Activated CD8-positive, alpha-beta T cell treated with anti-CD3 and anti-CD28 coated beads for 36 hours (primary cell): ENCODE measurements at regions not wholly inside any gene's neighbourhood (a gene's known extent, or its start where the extent isn't known, plus 50 kb on each side); places are given as distances from the start of the nearest gene placed in this dataset.

Experiments used
- ATAC-seq: fragments of 200-7000 bp; cut with Tn5 transposase; one replicate; pipeline ENCODE4 v1.10.0; 2021; ENCODE audit warnings: mild to moderate bottlenecking, moderate library complexity
- CTCF ChIA-PET: fragments of 350-600 bp; sonication (Branson Sonifier 250); formaldehyde crosslinking; loops from one replicate; lab custom pipeline; 2021; ENCODE audit warnings: antibody characterized with exemption; lab: Charles Lee
- POLR2A ChIA-PET: fragments of 350-600 bp; sonication (Branson Sonifier 250); formaldehyde crosslinking; loops from one replicate; lab custom pipeline; 2021; ENCODE audit warnings: antibody characterized with exemption; lab: Charles Lee
- DNase-seq: peaks from one replicate; pipeline ENCODE4 v3.0.0-alpha.2; 2020
- H3K27ac Mint-ChIP-seq: one replicate; pipeline ENCODE4 v1.8.0; 2021; ENCODE audit warnings: mild to moderate bottlenecking, mixed read lengths
- H3K27me3 Mint-ChIP-seq: one replicate; pipeline ENCODE4 v1.8.0; 2021; ENCODE audit warnings: mixed read lengths
- H3K36me3 Mint-ChIP-seq: one replicate; pipeline ENCODE4 v1.8.0; 2021; ENCODE audit warnings: low read depth, mixed read lengths
- H3K4me1 Mint-ChIP-seq: one replicate; pipeline ENCODE4 v1.8.0; 2021; ENCODE audit warnings: low read depth, mixed read lengths
- H3K4me3 Mint-ChIP-seq: one replicate; pipeline ENCODE4 v1.8.0; 2021; ENCODE audit warnings: mild to moderate bottlenecking, moderate library complexity, mixed read lengths
- H3K9me3 Mint-ChIP-seq: one replicate; pipeline ENCODE4 v1.8.0; 2021; ENCODE audit warnings: mixed read lengths
- CTCF ChIP-seq: fragments of 200-600 bp; IDR thresholded peaks from one replicate; pipeline ENCODE4 v1.8.0; 2022; ENCODE audit warnings: antibody characterized with exemption, mild to moderate bottlenecking
- intact Hi-C: fragments of 100-400 bp; cut with micrococcal nuclease; formaldehyde crosslinking; loops from one replicate; pipeline ENCODE4 v1.10.0; 2022

DNA sequence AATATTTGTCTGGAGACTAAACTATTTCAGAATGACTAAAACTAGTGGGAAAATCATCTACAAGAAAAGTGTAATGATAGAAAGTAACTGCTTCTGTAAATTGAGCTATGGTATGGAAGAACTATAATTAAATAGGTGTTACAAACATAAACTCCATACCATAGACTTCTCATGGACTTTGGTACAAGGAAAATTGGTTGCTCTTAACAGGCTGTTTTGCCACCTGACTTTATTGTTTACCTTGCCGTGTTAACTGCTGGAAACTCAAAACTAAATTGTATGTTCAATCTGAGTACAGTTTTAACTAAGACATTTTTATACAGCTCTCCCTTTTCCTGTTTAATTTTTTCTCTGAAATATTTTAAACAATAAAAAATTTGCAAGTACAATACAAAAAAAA lies 261.8 kb upstream of the POU3F2 start:
- DNase-seq (no peak), ATAC-seq (no peak)
- intact Hi-C loops: no loop called here
- no peak for TF ChIP-seq CTCF
- H3K4me1 Mint-ChIP-seq: no peaks in the 10 kb centered on the region
- H3K4me3 Mint-ChIP-seq: no peak overlapping the region
- CTCF ChIA-PET: no interaction called here
- no peak overlapping the region for H3K27ac Mint-ChIP-seq
- H3K36me3 Mint-ChIP-seq: no peaks in the 10 kb centered on the region
- H3K9me3 Mint-ChIP-seq: no peaks in the 10 kb centered on the region
- H3K27me3 Mint-ChIP-seq: peaks cover 2% of the 10 kb centered on the region
- POLR2A ChIA-PET: no interaction called here

GRCh38 chr6:98574984-98575383 lies 259.4 kb upstream of the POU3F2 start:
- DNase-seq (no peak), ATAC-seq (no peak)
- H3K27me3 Mint-ChIP-seq: peaks cover 2% of the 10 kb centered on the region
- H3K4me1 Mint-ChIP-seq: no peaks in the 10 kb centered on the region
- intact Hi-C loops: no loop called here
- no peaks in the 10 kb centered on the region for H3K9me3 Mint-ChIP-seq
- CTCF ChIA-PET: no interaction called here
- no peaks in the 10 kb centered on the region for H3K36me3 Mint-ChIP-seq
- H3K27ac Mint-ChIP-seq: no peak overlapping the region
- POLR2A ChIA-PET: no interaction called here
- TF ChIP-seq CTCF: no peak
- no peak overlapping the region for H3K4me3 Mint-ChIP-seq

GRCh38 chr6:98576791-98577190 lies 257.6 kb upstream of the POU3F2 start:
- Mint-ChIP-seq H3K9me3 (no peaks in the 10 kb centered on the region), H3K27me3 (peaks cover 3% of the 10 kb centered on the region), H3K4me3 (no peak overlapping the region), H3K4me1 (no peaks in the 10 kb centered on the region), H3K27ac (no peak overlapping the region), H3K36me3 (no peaks in the 10 kb centered on the region)
- ChIA-PET CTCF (no interaction called here), POLR2A (no interaction called here)
- intact Hi-C loops: no loop called here
- ATAC-seq (no peak), DNase-seq (no peak)
- TF ChIP-seq CTCF: no peak

DNA sequence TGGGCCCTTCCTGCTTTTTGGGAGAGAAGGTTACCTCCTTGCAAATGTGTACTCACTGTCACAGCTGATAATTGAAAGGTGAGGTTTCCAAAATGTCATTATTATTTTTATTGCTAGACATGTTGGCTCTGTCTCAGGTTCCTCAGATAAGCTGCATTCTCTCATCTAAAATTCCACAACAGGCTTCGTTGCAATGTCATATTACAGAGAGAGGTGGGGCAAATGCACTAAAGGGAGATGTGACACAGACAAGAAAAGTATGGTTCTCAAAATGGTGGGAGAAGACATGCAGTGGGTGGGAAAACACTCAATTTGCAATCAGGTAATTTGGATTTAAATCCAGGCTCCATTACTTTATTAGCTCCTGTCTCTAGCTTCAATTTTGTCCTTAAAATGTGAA lies 256.4 kb upstream of the POU3F2 start:
- no peaks in the 10 kb centered on the region for H3K9me3 Mint-ChIP-seq
- no peak for TF ChIP-seq CTCF
- no peak overlapping the region for H3K27ac Mint-ChIP-seq
- H3K4me3 Mint-ChIP-seq: no peak overlapping the region
- ATAC-seq (no peak), DNase-seq (no peak)
- H3K27me3 Mint-ChIP-seq: peaks cover 4% of the 10 kb centered on the region
- no peaks in the 10 kb centered on the region for H3K4me1 Mint-ChIP-seq
- POLR2A ChIA-PET: interaction anchor here (0.5 kb wide), 1 partner anchor 250 kb away, joined by 3 read pairs; no protein-coding TSS in a partner anchor
- H3K36me3 Mint-ChIP-seq: no peaks in the 10 kb centered on the region
- CTCF ChIA-PET: no interaction called here
- intact Hi-C loops: no loop called here

- Mint-ChIP-seq H3K9me3 (no peaks in the 10 kb centered on the region), H3K36me3 (no peaks in the 10 kb centered on the region), H3K4me1 (no peaks in the 10 kb centered on the region), H3K27ac (no peak overlapping the region), H3K27me3 (peaks cover 4% of the 10 kb centered on the region), H3K4me3 (no peak overlapping the region)
- intact Hi-C loops: no loop called here
- ChIA-PET POLR2A (no interaction called here), CTCF (no interaction called here)
- TF ChIP-seq CTCF: no peak
- DNase-seq: no peak
- ATAC-seq: no peak
Measured at GRCh38 chr6:98579079-98579478, 255.3 kb upstream of the POU3F2 start.
